GM12872 (cell line): ENCODE measurements at regions not wholly inside any gene's neighbourhood (a gene's known extent, or its start where the extent isn't known, plus 50 kb on each side); places are given as distances from the start of the nearest gene placed in this dataset.

Experiments used
- TF ChIP-seq, protein P1 (sequence below): IDR thresholded peaks from 3 replicates; pipeline ENCODE4 v1.5.1; 2011; ENCODE audit warnings: low read depth, mild to moderate bottlenecking, low read length, moderate library complexity; ENCODE audit not compliant: insufficient read depth

DNA sequence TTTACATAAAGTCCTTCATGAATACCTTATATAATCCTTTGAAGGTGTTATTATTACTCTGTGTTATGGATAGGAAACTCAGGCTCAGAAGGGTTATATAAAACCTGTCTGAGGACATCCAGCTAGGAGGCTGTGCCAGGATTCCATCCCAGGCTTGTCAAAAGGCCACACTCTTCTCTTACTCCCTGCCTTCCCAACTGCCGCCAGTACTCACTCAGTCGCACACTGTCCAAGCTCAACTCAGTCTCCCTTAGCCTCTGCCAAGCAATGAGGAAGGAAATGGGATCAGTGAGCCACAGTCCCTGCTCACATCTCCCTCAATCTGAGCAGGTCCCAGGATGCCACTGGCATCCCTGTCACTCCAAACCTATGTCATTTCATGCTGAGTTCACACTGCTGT lies 94.4 kb downstream of the NAV1 start:
- TF ChIP-seq, protein P1, sequence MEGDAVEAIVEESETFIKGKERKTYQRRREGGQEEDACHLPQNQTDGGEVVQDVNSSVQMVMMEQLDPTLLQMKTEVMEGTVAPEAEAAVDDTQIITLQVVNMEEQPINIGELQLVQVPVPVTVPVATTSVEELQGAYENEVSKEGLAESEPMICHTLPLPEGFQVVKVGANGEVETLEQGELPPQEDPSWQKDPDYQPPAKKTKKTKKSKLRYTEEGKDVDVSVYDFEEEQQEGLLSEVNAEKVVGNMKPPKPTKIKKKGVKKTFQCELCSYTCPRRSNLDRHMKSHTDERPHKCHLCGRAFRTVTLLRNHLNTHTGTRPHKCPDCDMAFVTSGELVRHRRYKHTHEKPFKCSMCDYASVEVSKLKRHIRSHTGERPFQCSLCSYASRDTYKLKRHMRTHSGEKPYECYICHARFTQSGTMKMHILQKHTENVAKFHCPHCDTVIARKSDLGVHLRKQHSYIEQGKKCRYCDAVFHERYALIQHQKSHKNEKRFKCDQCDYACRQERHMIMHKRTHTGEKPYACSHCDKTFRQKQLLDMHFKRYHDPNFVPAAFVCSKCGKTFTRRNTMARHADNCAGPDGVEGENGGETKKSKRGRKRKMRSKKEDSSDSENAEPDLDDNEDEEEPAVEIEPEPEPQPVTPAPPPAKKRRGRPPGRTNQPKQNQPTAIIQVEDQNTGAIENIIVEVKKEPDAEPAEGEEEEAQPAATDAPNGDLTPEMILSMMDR: no peak

DNA sequence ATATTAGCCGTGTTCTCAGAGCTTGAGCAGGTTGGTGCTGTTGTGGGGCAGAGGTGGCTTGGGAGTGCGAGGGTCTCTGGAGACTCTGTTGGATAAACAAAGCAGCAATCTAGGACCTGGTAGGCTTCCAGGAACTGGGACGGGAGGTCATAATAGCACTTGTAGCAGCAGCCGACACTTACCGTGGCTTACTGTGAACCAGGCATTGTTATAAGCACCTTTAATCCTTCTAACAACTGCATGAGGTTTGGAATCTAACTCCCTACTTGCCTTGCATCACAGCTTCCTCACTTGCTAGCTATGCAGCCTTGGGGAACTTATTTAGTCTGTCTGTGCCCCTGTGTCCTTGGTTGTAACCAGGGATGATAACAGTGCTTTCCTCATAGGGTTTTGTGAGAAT lies 94.9 kb downstream of the NAV1 start:
- TF ChIP-seq, protein P1: no peak

DNA sequence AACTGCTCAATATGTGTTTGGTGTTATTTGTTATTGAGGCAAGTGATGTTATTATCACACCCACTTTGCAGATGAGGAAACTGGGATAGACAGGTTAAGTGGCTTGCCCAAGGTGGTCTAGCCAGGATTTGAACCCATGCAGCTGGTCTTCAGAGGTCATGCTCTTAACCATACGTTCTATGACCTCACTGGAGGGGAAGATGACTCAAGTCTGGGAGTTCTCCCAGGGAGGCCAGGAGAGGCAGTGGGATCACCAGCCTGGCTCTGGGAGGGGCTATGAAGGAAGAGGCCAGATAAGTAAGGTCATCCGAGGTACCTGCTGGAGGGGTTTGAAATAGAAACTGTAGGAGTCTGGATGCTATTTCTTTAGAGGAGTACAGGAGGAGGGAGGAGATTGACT lies 95.3 kb downstream of the NAV1 start:
- TF ChIP-seq, protein P1: no peak

DNA sequence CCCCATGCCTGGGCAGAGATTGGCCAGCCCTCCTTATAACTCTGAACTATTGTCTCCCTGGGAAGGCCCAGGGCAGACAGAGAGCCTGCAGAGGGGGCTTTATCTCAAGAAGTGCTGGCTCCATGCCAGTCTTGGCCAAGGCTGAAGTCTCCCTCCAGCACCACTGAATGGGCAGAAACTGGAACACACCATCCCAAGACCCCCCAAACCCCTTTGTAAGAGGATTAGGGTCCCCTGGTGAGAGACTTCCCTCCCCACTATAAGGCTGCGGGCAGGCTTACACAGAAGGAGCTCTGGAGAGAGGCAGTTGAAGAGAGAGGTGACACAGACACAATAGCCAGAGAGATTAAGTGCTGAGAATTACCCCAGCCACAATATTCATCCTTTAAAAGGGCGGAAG lies 97.2 kb downstream of the NAV1 start:
- TF ChIP-seq, protein P1: no peak

DNA sequence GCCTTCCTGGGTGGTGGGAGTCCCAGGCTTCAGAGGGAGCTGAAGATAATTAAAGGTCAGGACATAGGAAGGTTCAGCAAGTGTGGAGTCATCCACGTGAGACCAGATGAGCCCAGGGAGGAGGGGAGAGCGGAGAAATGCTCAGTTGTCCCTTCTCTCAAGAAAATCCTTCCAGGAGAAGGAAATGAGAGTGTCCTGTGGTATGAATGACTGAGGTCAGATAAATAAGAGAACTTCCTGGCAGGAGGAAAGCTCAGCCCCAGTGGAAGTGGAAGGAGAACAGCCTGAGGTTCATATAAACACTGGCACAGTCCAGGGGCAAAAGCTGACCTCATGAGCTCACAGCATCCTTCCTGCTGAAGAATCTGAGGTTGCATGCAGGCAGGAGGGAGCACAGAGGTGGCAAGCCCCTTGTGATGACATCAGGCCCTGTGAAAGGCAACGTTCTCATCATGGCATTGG lies 97.6 kb downstream of the NAV1 start:
- TF ChIP-seq, protein P1: no peak

DNA sequence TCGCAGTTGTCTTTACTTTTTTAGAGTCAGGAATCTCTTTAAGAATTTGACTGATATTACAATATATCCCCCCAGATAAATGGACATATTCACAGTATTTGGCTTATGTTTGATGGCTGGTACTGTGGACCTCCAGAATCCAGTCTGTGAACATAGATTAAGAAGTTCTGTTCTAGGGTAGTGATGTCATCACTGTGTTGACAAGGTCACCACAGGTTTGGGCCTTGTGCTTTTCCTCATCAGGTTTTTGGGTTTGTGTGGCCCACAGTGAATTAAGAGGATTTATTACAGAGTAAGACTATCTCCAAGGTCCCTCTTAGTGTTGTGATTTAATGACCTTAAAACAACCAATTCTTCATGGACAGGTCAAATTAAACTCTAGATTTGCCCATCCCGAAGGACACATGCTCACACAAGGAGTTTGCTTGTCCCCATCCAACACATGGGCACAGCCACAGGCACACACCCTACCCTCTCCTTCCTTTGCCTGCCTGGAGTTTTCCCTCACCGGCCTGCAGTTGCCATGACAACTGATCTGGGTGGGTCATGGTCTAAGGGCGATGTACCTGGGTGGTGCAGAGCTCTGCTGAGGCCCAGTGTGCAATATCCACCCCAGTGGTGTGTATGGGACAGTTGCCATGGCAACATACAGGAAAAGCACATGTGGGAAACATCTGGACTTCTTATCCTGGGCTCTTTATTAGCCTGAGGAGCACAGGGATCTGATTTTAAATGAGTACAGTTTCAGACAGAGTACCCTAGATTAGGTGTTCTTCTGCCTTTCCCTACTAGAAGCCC lies 98.6 kb downstream of the NAV1 start:
- TF ChIP-seq, protein P1: no peak

DNA sequence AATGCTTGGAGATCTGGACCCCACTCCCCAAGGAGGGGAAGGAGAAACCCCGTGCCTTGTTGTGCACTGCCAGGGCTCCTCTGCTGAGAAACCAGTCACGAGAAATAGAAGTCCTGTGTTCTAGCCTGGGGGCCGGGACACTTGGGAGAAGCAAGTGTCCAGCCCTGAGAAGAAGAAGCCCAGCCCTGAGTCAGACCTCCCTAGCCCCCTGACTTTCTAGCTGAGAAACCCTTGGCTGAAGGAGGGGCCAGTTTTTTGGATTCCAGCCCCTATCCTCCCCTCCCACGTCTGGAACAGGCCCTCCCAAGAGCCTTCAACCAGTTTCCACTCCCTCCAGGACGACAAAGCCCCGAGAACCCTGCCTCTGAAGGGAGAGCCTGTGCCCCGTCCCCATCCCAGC lies 100.5 kb downstream of the NAV1 start:
- TF ChIP-seq, protein P1: no peak
